Endodermal cell (in vitro differentiated cells): ENCODE measurements at regions not wholly inside any gene's neighbourhood (a gene's known extent, or its start where the extent isn't known, plus 50 kb on each side); places are given as distances from the start of the nearest gene placed in this dataset.

Experiments
- DNase-seq: peaks from one replicate; pipeline ENCODE4 v3.0.0-alpha.2; 2017
- H3K27ac ChIP-seq: 2 replicates; pipeline ENCODE4 v1.5.1; 2013; ENCODE audit warnings: mild to moderate bottlenecking, low read depth, low read length, moderate library complexity
- H3K27me3 ChIP-seq: 2 replicates; pipeline ENCODE4 v1.6.1; 2013; ENCODE audit warnings: mild to moderate bottlenecking, low read length, moderate library complexity; ENCODE audit not compliant: insufficient read depth, control insufficient read depth, poor library complexity, severe bottlenecking
- H3K36me3 ChIP-seq: 2 replicates; pipeline ENCODE4 v1.7.0; 2013; ENCODE audit warnings: mild to moderate bottlenecking, low read length, moderate library complexity; ENCODE audit not compliant: control insufficient read depth, insufficient read depth
- H3K4me1 ChIP-seq: one replicate; pipeline ENCODE4 v1.7.0; 2013; ENCODE audit warnings: low read length; ENCODE audit not compliant: control insufficient read depth, insufficient read depth
- H3K4me3 ChIP-seq: 2 replicates; pipeline ENCODE4 v1.5.1; 2013; ENCODE audit warnings: mild to moderate bottlenecking, low read length, moderate library complexity
- H3K9ac ChIP-seq: 2 replicates; pipeline ENCODE4 v1.6.1; 2013; ENCODE audit warnings: mild to moderate bottlenecking, low read length, moderate library complexity; ENCODE audit not compliant: poor library complexity, severe bottlenecking; ENCODE audit errors: extremely low read depth
- H3K9me3 ChIP-seq: 2 replicates; pipeline ENCODE4 v1.6.1; 2013; ENCODE audit warnings: mild to moderate bottlenecking, low read length, moderate library complexity; ENCODE audit not compliant: control insufficient read depth
- H3K27ac Mint-ChIP-seq: 2 replicates; pipeline ENCODE4 v1.8.0; 2020; ENCODE audit warnings: mixed read lengths
- H3K27me3 Mint-ChIP-seq: 2 replicates; pipeline ENCODE4 v1.8.0; 2021; ENCODE audit warnings: mild to moderate bottlenecking, mixed read lengths; ENCODE audit not compliant: insufficient read depth
- H3K36me3 Mint-ChIP-seq: 2 replicates; pipeline ENCODE4 v1.8.0; 2020; ENCODE audit warnings: low read depth, mixed read lengths
- H3K4me1 Mint-ChIP-seq: 2 replicates; pipeline ENCODE4 v1.8.0; 2020; ENCODE audit warnings: mixed read lengths
- H3K4me3 Mint-ChIP-seq: 2 replicates; pipeline ENCODE4 v1.8.0; 2020; ENCODE audit warnings: mild to moderate bottlenecking, moderate library complexity, mixed read lengths
- H3K9me3 Mint-ChIP-seq: 2 replicates; pipeline ENCODE4 v1.8.0; 2020; ENCODE audit warnings: mild to moderate bottlenecking, mixed read lengths
- WGBS, 2 experiments: methylation state at CpG; one replicate each; pipeline versions ENCODE4 v1.1.5 to v1.1.7; 2013; ENCODE audit warnings: missing lambda C conversion rate in 2 of 2, mixed read lengths in 1 of 2; ENCODE audit not compliant: insufficient coverage in 1 of 2, insufficient read length in 1 of 2; 5-methylcytosine and 5-hydroxymethylcytosine counted together
- TF ChIP-seq, protein P1 (sequence below): fragments of 200-600 bp; sonication (generic); conservative IDR thresholded peaks from 2 replicates; pipeline ENCODE4 v1.5.0; 2021; ENCODE audit warnings: antibody characterized with exemption, mild to moderate bottlenecking

DNA sequence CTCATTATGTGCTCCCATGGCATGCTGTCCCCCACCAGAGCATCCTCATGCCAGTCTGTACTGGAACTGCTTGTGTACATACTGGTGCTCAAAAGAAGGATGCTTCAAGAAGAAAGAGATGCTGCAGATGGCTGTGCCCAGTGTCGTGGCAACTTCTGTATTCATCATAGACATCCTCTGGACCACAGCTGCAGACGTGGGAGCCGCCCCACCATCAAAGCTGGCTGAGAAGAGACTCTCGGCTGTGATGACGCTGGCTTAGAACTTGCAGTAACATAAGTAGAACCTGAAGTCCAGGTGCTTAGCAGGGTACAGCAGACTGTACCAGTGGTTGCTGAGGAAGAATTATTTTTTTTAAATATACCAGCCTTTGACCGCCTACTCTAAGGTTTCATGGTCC is 112.6 kb upstream of the ARHGAP5 start:
- Mint-ChIP-seq H3K36me3 (no peaks in the 10 kb centered on the region), H3K4me1 (no peaks in the 10 kb centered on the region), H3K27me3 (no peaks in the 10 kb centered on the region), H3K27ac (no peak overlapping the region), H3K9me3 (peaks cover 2% of the 10 kb centered on the region), H3K4me3 (no peak overlapping the region)
- TF ChIP-seq, protein P1, sequence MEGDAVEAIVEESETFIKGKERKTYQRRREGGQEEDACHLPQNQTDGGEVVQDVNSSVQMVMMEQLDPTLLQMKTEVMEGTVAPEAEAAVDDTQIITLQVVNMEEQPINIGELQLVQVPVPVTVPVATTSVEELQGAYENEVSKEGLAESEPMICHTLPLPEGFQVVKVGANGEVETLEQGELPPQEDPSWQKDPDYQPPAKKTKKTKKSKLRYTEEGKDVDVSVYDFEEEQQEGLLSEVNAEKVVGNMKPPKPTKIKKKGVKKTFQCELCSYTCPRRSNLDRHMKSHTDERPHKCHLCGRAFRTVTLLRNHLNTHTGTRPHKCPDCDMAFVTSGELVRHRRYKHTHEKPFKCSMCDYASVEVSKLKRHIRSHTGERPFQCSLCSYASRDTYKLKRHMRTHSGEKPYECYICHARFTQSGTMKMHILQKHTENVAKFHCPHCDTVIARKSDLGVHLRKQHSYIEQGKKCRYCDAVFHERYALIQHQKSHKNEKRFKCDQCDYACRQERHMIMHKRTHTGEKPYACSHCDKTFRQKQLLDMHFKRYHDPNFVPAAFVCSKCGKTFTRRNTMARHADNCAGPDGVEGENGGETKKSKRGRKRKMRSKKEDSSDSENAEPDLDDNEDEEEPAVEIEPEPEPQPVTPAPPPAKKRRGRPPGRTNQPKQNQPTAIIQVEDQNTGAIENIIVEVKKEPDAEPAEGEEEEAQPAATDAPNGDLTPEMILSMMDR: no peak
- H3K27me3 ChIP-seq: no peaks in the 10 kb centered on the region
- no peaks in the 10 kb centered on the region for H3K36me3 ChIP-seq
- no peak for DNase-seq
- H3K4me1 ChIP-seq: peaks cover 4% of the 10 kb centered on the region
- H3K27ac ChIP-seq: no peak overlapping the region
- no peak overlapping the region for H3K9ac ChIP-seq
- 92 to 95% methylated on average over 6 of the region's 6 CpGs for WGBS, 2 experiments
- peaks cover 6% of the 10 kb centered on the region for H3K9me3 ChIP-seq
- no peak overlapping the region for H3K4me3 ChIP-seq

DNA sequence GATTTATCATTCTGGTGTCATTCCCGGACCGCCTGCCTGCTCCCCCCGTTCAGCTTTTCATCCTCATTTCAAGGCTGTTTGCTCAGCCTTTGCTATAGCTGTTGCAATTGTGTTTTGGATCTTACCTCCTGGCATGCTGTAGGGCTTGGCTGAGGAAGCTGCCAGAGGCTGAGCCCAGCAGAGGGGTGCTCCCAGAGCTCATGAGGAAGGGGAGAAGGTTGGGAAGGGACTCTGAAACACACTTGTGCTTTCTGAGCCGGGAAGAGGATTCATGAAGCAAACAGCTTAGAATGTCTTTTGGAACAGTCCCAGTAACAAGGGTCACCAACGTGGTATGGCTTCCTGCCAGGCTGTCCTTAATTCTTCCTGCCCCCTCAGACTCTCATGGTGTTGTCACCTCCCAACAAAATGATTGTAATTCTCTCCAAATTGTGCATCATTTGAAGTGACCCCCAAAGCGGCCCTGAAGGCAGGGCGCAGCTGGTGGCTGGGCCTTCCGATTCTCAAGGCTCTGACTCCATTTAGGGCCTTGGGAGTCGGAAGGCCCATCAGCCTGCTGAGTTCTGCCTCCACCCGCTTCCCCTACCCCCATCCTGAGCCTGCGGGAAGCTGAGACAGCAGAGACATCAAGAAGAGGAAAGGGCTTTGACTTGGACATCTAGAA is 111.9 kb upstream of the ARHGAP5 start:
- Mint-ChIP-seq H3K4me1 (no peaks in the 10 kb centered on the region), H3K4me3 (no peak overlapping the region), H3K27me3 (no peaks in the 10 kb centered on the region), H3K9me3 (peaks cover 2% of the 10 kb centered on the region), H3K27ac (no peak overlapping the region), H3K36me3 (no peaks in the 10 kb centered on the region)
- H3K9me3 ChIP-seq: peaks cover 6% of the 10 kb centered on the region
- no peak overlapping the region for H3K9ac ChIP-seq
- no peak for DNase-seq
- 92 to 94% methylated on average over 2 to 11 of the region's 11 CpGs for WGBS, 2 experiments
- H3K27ac ChIP-seq: no peak overlapping the region
- TF ChIP-seq, protein P1: no peak
- no peaks in the 10 kb centered on the region for H3K36me3 ChIP-seq
- no peaks in the 10 kb centered on the region for H3K27me3 ChIP-seq
- H3K4me3 ChIP-seq: no peak overlapping the region
- peaks cover 4% of the 10 kb centered on the region for H3K4me1 ChIP-seq

GRCh38 chr14:31965735-31966598 is 111.1 kb upstream of the ARHGAP5 start:
- Histone ChIP-seq H3K27me3 (no peaks in the 10 kb centered on the region), H3K36me3 (no peaks in the 10 kb centered on the region), H3K9ac (no peak overlapping the region), H3K4me3 (no peak overlapping the region), H3K27ac (no peak overlapping the region), H3K4me1 (peaks cover 4% of the 10 kb centered on the region), H3K9me3 (peaks cover 6% of the 10 kb centered on the region)
- DNase-seq: no peak
- peaks cover 5% of the 10 kb centered on the region for H3K9me3 Mint-ChIP-seq
- WGBS, 2 experiments: 84 to 86% methylated on average over 6 to 8 of the region's 9 CpGs
- H3K27me3 Mint-ChIP-seq: no peaks in the 10 kb centered on the region
- H3K27ac Mint-ChIP-seq: no peak overlapping the region
- H3K36me3 Mint-ChIP-seq: no peaks in the 10 kb centered on the region
- no peak overlapping the region for H3K4me3 Mint-ChIP-seq
- TF ChIP-seq, protein P1: no peak
- no peaks in the 10 kb centered on the region for H3K4me1 Mint-ChIP-seq
